GM23248 (cell line): ENCODE measurements at regions not wholly inside any gene's neighbourhood (a gene's known extent, or its start where the extent isn't known, plus 50 kb on each side); places are given as distances from the start of the nearest gene placed in this dataset.

Experiments used
- DNase-seq: peaks from one replicate; pipeline ENCODE4 v3.0.0-alpha.2; 2015
- H2AFZ ChIP-seq: fragments of 200-600 bp; sonication (generic); 2 replicates; pipeline ENCODE4 v1.6.1; 2016; ENCODE audit warnings: antibody characterized with exemption
- H3F3A ChIP-seq: fragments of 200-600 bp; sonication (generic); 2 replicates; pipeline ENCODE4 v1.6.1; 2016; ENCODE audit warnings: mild to moderate bottlenecking, antibody characterized with exemption, mixed run types; ENCODE audit not compliant: insufficient read depth
- H3K27ac ChIP-seq: fragments of 200-600 bp; sonication (generic); 2 replicates; pipeline ENCODE4 v1.5.1; 2016; ENCODE audit warnings: mild to moderate bottlenecking
- H3K27me3 ChIP-seq: fragments of 200-600 bp; sonication (generic); replicated peaks from 2 replicates; pipeline ENCODE4 v1.6.1; 2016; ENCODE audit warnings: mild to moderate bottlenecking; ENCODE audit not compliant: insufficient read depth
- H3K36me3 ChIP-seq: fragments of 200-600 bp; sonication (generic); 2 replicates; pipeline ENCODE4 v1.6.1; 2016; ENCODE audit warnings: low read depth, mild to moderate bottlenecking
- H3K4me1 ChIP-seq: fragments of 200-600 bp; sonication (generic); 2 replicates; pipeline ENCODE4 v1.6.1; 2016; ENCODE audit warnings: mild to moderate bottlenecking; ENCODE audit not compliant: insufficient read depth
- H3K4me2 ChIP-seq: fragments of 200-600 bp; sonication (generic); one replicate; pipeline ENCODE4 v1.6.1; 2016; ENCODE audit warnings: mild to moderate bottlenecking; ENCODE audit not compliant: unreplicated experiment
- H3K4me3 ChIP-seq: fragments of 200-600 bp; sonication (generic); 2 replicates; pipeline ENCODE4 v1.5.1; 2016; ENCODE audit warnings: mild to moderate bottlenecking
- H3K79me2 ChIP-seq: fragments of 200-600 bp; sonication (generic); 2 replicates; pipeline ENCODE4 v1.6.1; 2016; ENCODE audit warnings: mild to moderate bottlenecking; ENCODE audit not compliant: insufficient read depth
- H3K9ac ChIP-seq: fragments of 200-600 bp; sonication (generic); 2 replicates; pipeline ENCODE4 v1.6.1; 2016; ENCODE audit warnings: mild to moderate bottlenecking
- H3K9me2 ChIP-seq: fragments of 200-600 bp; sonication (generic); 2 replicates; pipeline ENCODE4 v1.6.1; 2016; ENCODE audit warnings: mixed run types, mild to moderate bottlenecking, moderate library complexity; ENCODE audit not compliant: insufficient read depth
- H3K9me3 ChIP-seq: fragments of 200-600 bp; sonication (generic); one replicate; pipeline ENCODE4 v1.6.1; 2017; ENCODE audit warnings: low read depth
- H4K20me1 ChIP-seq: fragments of 200-600 bp; sonication (generic); 2 replicates; pipeline ENCODE4 v1.6.0; 2016; ENCODE audit not compliant: insufficient read depth
- EZH2 ChIP-seq: fragments of 200-600 bp; sonication (generic); IDR thresholded peaks from 2 replicates; pipeline ENCODE4 v1.6.1; 2018; ENCODE audit warnings: antibody characterized with exemption, mild to moderate bottlenecking; ENCODE audit not compliant: insufficient read depth, poor library complexity, severe bottlenecking
- EZH2phosphoT487 ChIP-seq: fragments of 200-600 bp; sonication (generic); IDR thresholded peaks from 2 replicates; pipeline ENCODE4 v1.6.1; 2018; ENCODE audit warnings: antibody characterized with exemption, moderate library complexity, mild to moderate bottlenecking, low read depth; ENCODE audit not compliant: insufficient read depth
- WGBS, 2 experiments: methylation state at CpG; one replicate each; pipeline ENCODE4 v1.1.6; 2015 to 2017; ENCODE audit warnings: low lambda C conversion rate in 2 of 2, low coverage in 1 of 2; ENCODE audit errors: missing lambda C conversion rate in 2 of 2; 5-methylcytosine and 5-hydroxymethylcytosine counted together
- in situ Hi-C: fragments of 300-500 bp; cut with MboI; formaldehyde crosslinking; loops from 2 replicates; pipeline ENCODE4 v1.15.0; 2020

DNA sequence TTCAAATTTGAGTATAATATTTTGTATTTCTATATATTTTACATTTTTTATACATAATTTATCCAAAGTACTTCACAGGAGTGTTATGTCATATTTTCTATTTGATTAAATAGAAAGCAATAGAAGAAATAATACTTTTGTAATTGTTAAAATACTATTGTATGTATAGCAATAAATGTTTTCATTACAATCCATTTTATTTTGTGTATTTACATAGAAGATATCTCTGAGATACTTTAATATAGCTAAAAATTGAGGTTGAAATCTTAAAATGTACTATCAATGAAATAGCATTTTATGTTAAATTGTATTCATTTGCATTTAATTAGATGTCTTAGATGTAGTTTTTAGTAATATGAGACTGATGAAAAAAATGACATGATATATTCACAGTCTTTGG is 1109.6 kb upstream of the MIR17HG start:
- TF ChIP-seq EZH2phosphoT487, result no peak
- no peak for TF ChIP-seq EZH2
- in situ Hi-C loops, result no loop called here
- Histone ChIP-seq H3K9me2 (peaks cover 4% of the 10 kb centered on the region; the same call in 1 of the 2 replicates), H3F3A (no peaks in the 10 kb centered on the region), H3K27ac (no peak overlapping the region), H2AFZ (no peak overlapping the region), H3K4me3 (no peak overlapping the region), H3K9me3 (no peaks in the 10 kb centered on the region), H3K36me3 (no peaks in the 10 kb centered on the region), H3K27me3 (no peaks in the 10 kb centered on the region), H4K20me1 (no peaks in the 10 kb centered on the region), H3K4me2 (no peak overlapping the region), H3K79me2 (no peaks in the 10 kb centered on the region), H3K9ac (no peak overlapping the region), H3K4me1 (no peaks in the 10 kb centered on the region)
- DNase-seq, result no peak

- TF ChIP-seq EZH2 (no peak), EZH2phosphoT487 (no peak)
- peaks cover 4% of the 10 kb centered on the region; the same call in 1 of the 2 replicates for H3K9me2 ChIP-seq
- WGBS, 2 experiments, result 83 to 86% methylated on average over 4 of the region's 4 CpGs
- no peak overlapping the region for H3K4me3 ChIP-seq
- H3K36me3 ChIP-seq, result no peaks in the 10 kb centered on the region
- DNase-seq, result no peak
- no peak overlapping the region for H3K4me2 ChIP-seq
- H2AFZ ChIP-seq, result no peak overlapping the region
- no peak overlapping the region for H3K27ac ChIP-seq
- no peaks in the 10 kb centered on the region for H3F3A ChIP-seq
- no peak overlapping the region for H3K9ac ChIP-seq
- H4K20me1 ChIP-seq, result no peaks in the 10 kb centered on the region
- H3K4me1 ChIP-seq, result no peaks in the 10 kb centered on the region
- H3K27me3 ChIP-seq, result no peaks in the 10 kb centered on the region
- in situ Hi-C loops, result no loop called here
- no peaks in the 10 kb centered on the region for H3K79me2 ChIP-seq
- H3K9me3 ChIP-seq, result no peaks in the 10 kb centered on the region
Observed at GRCh38 chr13:90238413-90238812, 1109.1 kb upstream of the MIR17HG start.

- WGBS, 2 experiments, result 76 to 78% methylated on average over 3 of the region's 3 CpGs
Observed at GRCh38 chr13:90239130-90239529, 1108.4 kb upstream of the MIR17HG start.

GRCh38 chr13:90246005-90246404 is 1101.5 kb upstream of the MIR17HG start:
- no peak overlapping the region for H3K4me2 ChIP-seq
- H4K20me1 ChIP-seq, result no peaks in the 10 kb centered on the region
- no peak overlapping the region for H3K4me3 ChIP-seq
- H3K79me2 ChIP-seq, result no peaks in the 10 kb centered on the region
- TF ChIP-seq EZH2phosphoT487 (no peak), EZH2 (no peak)
- H3K36me3 ChIP-seq, result no peaks in the 10 kb centered on the region
- no peaks in the 10 kb centered on the region for H3K27me3 ChIP-seq
- H3K4me1 ChIP-seq, result no peaks in the 10 kb centered on the region
- no peak overlapping the region for H2AFZ ChIP-seq
- no peak for DNase-seq
- H3K9ac ChIP-seq, result no peak overlapping the region
- no peak overlapping the region for H3K27ac ChIP-seq
- 78 to 88% methylated on average over 1 of the region's 1 CpG for WGBS, 2 experiments
- H3K9me2 ChIP-seq, result no peaks in the 10 kb centered on the region; the same call in 1 of the 2 replicates
- in situ Hi-C loops, result no loop called here
- no peaks in the 10 kb centered on the region for H3K9me3 ChIP-seq
- no peaks in the 10 kb centered on the region for H3F3A ChIP-seq

More at GRCh38 chr13:90239130-90239529, 1108.4 kb upstream of the MIR17HG start:
- DNase-seq, result no peak
- Histone ChIP-seq H3K36me3 (no peaks in the 10 kb centered on the region), H4K20me1 (no peaks in the 10 kb centered on the region), H3K79me2 (no peaks in the 10 kb centered on the region), H3K9me2 (peaks cover 4% of the 10 kb centered on the region; the same call in 1 of the 2 replicates), H3K27ac (no peak overlapping the region), H3K9ac (no peak overlapping the region), H3K4me3 (no peak overlapping the region), H3K9me3 (no peaks in the 10 kb centered on the region), H3K4me1 (no peaks in the 10 kb centered on the region), H2AFZ (no peak overlapping the region), H3K4me2 (no peak overlapping the region), H3K27me3 (no peaks in the 10 kb centered on the region), H3F3A (no peaks in the 10 kb centered on the region)
- in situ Hi-C loops, result no loop called here
- TF ChIP-seq EZH2 (no peak), EZH2phosphoT487 (no peak)
